ENCODE measurements at regions not wholly inside any gene's neighbourhood (a gene's known extent, or its start where the extent isn't known, plus 50 kb on each side); places are given as distances from the start of the nearest gene placed in this dataset.

DNA sequence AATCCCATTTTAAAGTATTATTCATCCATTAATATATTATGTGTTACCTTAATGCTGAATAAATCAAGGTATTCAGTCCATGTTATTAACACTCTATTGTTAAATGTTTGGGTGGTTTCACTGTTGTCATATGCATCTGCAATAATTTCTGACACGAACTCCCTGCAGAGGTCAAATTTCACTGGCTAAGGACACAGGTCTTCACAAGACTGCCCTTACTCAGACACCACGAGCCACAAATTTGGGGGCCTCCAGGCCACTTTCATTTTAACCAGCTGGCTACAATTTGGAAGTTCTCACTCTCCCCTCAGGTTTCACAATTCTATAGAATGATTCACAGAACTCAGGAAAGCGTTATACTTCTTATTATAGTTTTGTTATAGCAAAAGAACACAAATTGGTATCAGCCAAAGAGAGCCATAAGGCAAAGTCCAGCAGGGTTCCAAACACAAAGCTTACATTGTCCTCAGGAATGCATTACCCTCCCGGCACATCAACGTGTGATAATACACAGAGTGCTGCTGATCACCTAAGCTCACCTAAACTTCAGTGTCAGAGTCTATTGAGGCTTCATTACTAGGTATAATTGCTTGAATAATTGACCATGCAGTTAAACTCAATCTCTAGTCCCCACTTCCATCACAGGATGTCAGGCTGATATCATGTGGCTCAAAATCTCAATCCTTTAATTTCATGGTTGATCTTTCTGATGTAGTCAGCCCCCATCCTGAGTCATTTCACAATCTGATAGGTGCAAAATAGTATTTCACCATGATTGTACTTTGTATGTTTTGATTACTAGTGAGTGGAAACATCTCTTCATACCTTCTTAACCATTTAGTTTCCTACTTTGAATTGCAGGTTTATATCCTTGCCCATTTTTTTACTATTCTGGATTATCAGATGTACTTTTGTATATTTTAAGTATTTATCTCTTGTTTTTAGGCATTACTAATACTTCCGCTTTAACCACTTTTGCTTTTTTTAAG lies 441.4 kb upstream of the AGTR1 start:
- TF ChIP-seq YY1 (IDR thresholded peaks at IDR 0.05; ENCODE audit: low read depth) (no peak), FOXM1 (IDR thresholded peaks at IDR 0.05; ENCODE audit: borderline replicate concordance, low read depth) (no peak), ZBTB7A (IDR thresholded peaks at IDR 0.05; ENCODE audit: low read depth) (no peak), TAF1 (IDR thresholded peaks at IDR 0.05; ENCODE audit: low read depth) (no peak), EP300 (IDR thresholded peaks at IDR 0.05; ENCODE audit: borderline replicate concordance) (no peak), RAD21 (IDR thresholded peaks at IDR 0.05; ENCODE audit: low read depth) (no peak), TEAD4 (IDR thresholded peaks at IDR 0.05) (no peak), TCF12 (IDR thresholded peaks at IDR 0.05; ENCODE audit: low read depth) (no peak), EGR1 (IDR thresholded peaks at IDR 0.05) (no peak), NFIC (IDR thresholded peaks at IDR 0.05) (no peak), CEBPB (IDR thresholded peaks at IDR 0.05) (no peak), CREB1 (IDR thresholded peaks at IDR 0.05; ENCODE audit: low read depth) (no peak)
- TF ChIP-seq, protein P1, sequence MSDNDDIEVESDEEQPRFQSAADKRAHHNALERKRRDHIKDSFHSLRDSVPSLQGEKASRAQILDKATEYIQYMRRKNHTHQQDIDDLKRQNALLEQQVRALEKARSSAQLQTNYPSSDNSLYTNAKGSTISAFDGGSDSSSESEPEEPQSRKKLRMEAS (IDR thresholded peaks at IDR 0.05) = no peak
- TF ChIP-seq, protein P2, sequence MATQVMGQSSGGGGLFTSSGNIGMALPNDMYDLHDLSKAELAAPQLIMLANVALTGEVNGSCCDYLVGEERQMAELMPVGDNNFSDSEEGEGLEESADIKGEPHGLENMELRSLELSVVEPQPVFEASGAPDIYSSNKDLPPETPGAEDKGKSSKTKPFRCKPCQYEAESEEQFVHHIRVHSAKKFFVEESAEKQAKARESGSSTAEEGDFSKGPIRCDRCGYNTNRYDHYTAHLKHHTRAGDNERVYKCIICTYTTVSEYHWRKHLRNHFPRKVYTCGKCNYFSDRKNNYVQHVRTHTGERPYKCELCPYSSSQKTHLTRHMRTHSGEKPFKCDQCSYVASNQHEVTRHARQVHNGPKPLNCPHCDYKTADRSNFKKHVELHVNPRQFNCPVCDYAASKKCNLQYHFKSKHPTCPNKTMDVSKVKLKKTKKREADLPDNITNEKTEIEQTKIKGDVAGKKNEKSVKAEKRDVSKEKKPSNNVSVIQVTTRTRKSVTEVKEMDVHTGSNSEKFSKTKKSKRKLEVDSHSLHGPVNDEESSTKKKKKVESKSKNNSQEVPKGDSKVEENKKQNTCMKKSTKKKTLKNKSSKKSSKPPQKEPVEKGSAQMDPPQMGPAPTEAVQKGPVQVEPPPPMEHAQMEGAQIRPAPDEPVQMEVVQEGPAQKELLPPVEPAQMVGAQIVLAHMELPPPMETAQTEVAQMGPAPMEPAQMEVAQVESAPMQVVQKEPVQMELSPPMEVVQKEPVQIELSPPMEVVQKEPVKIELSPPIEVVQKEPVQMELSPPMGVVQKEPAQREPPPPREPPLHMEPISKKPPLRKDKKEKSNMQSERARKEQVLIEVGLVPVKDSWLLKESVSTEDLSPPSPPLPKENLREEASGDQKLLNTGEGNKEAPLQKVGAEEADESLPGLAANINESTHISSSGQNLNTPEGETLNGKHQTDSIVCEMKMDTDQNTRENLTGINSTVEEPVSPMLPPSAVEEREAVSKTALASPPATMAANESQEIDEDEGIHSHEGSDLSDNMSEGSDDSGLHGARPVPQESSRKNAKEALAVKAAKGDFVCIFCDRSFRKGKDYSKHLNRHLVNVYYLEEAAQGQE (IDR thresholded peaks at IDR 0.05; ENCODE audit: low read depth) = no peak
